Right atrium auricular region (tissue), 2 donors: ENCODE measurements at regions not wholly inside any gene's neighbourhood (a gene's known extent, or its start where the extent isn't known, plus 50 kb on each side); places are given as distances from the start of the nearest gene placed in this dataset.

Source experiments
- DNase-seq: peaks from one replicate; pipeline ENCODE4 v3.0.0-alpha.2; 2019; ENCODE audit warnings: low spot score
- H3K27ac ChIP-seq, 2 donors: fragments of 200-600 bp; sonication (generic); 1 replicate in 1 of 2; 2 replicates in 1 of 2; pipeline ENCODE4 v1.5.1; 2016 to 2019
- H3K27me3 ChIP-seq, 2 donors: fragments of 200-600 bp; sonication (generic); one replicate each; pipeline versions ENCODE4 v1.5.1 to v1.6.0; 2017 to 2019
- H3K36me3 ChIP-seq: fragments of 200-600 bp; sonication (generic); one replicate; pipeline ENCODE4 v1.5.1; 2016
- H3K4me1 ChIP-seq, 2 donors: fragments of 200-600 bp; sonication (generic); one replicate each; pipeline versions ENCODE4 v1.5.1 to v1.6.0; 2017 to 2019
- H3K4me3 ChIP-seq, 2 donors: fragments of 200-600 bp; sonication (generic); 1 replicate in 1 of 2; 2 replicates in 1 of 2; pipeline ENCODE4 v1.5.1; 2017 to 2019; ENCODE audit warnings: mild to moderate bottlenecking in 1 of 2, moderate library complexity in 1 of 2
- H3K9me3 ChIP-seq, 2 donors: fragments of 200-600 bp; sonication (generic); one replicate each; pipeline ENCODE4 v1.5.1; 2019
- TF ChIP-seq, protein P1 (sequence below), 2 donors: fragments of 200-600 bp; sonication (generic); IDR thresholded peaks; one replicate each; pipeline ENCODE4 v1.5.1; 2019; ENCODE audit warnings: antibody characterized with exemption in 2 of 2

DNA sequence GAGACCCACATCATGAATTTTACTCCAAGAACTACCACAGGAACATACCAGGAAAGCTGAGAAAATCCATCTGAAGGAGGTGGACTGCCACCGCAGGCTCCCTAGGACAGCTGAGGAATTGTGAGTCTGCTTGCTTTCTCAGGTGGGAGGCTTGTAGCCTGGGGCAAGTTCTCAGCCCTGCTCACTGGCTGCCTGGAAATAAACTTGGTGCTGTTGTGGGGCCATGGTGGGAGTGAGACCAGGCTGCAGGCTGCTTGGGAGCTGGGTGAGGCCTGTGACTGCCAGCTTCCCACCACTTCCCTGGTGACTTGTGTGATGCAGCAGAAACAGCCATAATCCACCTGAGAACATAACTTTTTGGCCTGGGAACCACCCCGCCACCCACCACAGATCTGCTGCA is 132.7 kb upstream of the RAG2 start:
- no peak for DNase-seq
- TF ChIP-seq, protein P1, sequence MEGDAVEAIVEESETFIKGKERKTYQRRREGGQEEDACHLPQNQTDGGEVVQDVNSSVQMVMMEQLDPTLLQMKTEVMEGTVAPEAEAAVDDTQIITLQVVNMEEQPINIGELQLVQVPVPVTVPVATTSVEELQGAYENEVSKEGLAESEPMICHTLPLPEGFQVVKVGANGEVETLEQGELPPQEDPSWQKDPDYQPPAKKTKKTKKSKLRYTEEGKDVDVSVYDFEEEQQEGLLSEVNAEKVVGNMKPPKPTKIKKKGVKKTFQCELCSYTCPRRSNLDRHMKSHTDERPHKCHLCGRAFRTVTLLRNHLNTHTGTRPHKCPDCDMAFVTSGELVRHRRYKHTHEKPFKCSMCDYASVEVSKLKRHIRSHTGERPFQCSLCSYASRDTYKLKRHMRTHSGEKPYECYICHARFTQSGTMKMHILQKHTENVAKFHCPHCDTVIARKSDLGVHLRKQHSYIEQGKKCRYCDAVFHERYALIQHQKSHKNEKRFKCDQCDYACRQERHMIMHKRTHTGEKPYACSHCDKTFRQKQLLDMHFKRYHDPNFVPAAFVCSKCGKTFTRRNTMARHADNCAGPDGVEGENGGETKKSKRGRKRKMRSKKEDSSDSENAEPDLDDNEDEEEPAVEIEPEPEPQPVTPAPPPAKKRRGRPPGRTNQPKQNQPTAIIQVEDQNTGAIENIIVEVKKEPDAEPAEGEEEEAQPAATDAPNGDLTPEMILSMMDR (IDR thresholded peaks at IDR 0.05) = no peak
- H3K27ac ChIP-seq = no peak overlapping the region
- H3K4me3 ChIP-seq = no peak overlapping the region
- H3K9me3 ChIP-seq = no peaks in the 10 kb centered on the region
- no peaks in the 10 kb centered on the region for H3K36me3 ChIP-seq
- no peaks in the 10 kb centered on the region for H3K27me3 ChIP-seq
- H3K4me1 ChIP-seq = no peaks in the 10 kb centered on the region

DNA sequence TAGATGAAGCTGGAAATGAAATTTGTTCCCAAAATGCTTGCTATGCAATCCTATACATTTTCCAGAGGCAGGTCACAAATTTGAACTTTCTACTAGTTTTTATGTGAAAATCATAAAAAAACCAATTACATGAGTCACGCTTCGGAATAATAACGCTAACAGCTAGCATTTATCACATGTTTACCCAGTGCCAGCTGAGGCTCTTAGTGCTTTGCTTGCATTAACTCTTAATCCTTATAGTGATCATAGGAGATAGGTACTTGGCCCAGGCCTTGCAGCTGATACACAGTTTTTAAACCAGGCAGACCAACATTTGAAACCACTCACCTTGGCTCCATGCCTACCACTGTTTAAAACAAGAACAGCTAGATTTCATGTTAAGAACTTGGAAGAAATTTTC is 131.8 kb upstream of the RAG2 start:
- Histone ChIP-seq H3K9me3 (no peaks in the 10 kb centered on the region), H3K4me3 (no peak overlapping the region), H3K27ac (no peak overlapping the region), H3K36me3 (no peaks in the 10 kb centered on the region), H3K27me3 (no peaks in the 10 kb centered on the region), H3K4me1 (no peaks in the 10 kb centered on the region)
- DNase-seq = no peak
- TF ChIP-seq, protein P1 (IDR thresholded peaks at IDR 0.05) = no peak

DNA sequence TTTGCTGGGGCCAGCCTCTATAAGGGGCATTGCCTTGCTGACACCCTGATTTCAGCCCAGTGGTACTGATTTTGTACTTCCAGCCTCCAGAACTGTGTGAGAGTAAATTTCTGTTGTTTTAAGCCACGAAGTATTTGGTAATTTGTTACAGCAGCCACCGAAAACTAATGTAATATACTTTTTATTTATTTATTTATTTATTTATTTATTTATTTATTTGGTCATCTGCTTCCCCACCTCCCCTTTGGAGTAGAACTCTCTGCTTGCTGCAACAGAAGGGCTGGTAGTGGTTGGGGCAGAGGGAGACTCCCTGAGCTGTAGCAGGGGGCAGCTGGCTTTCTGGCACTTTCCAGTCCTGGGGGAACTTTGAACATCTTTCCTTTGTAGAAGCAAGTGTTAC is 128.4 kb upstream of the RAG2 start:
- Histone ChIP-seq H3K9me3 (no peaks in the 10 kb centered on the region), H3K27ac (no peak overlapping the region), H3K4me1 (no peaks in the 10 kb centered on the region), H3K4me3 (no peak overlapping the region), H3K27me3 (no peaks in the 10 kb centered on the region), H3K36me3 (no peaks in the 10 kb centered on the region)
- TF ChIP-seq, protein P1 (IDR thresholded peaks at IDR 0.05) = no peak
- no peak for DNase-seq

DNA sequence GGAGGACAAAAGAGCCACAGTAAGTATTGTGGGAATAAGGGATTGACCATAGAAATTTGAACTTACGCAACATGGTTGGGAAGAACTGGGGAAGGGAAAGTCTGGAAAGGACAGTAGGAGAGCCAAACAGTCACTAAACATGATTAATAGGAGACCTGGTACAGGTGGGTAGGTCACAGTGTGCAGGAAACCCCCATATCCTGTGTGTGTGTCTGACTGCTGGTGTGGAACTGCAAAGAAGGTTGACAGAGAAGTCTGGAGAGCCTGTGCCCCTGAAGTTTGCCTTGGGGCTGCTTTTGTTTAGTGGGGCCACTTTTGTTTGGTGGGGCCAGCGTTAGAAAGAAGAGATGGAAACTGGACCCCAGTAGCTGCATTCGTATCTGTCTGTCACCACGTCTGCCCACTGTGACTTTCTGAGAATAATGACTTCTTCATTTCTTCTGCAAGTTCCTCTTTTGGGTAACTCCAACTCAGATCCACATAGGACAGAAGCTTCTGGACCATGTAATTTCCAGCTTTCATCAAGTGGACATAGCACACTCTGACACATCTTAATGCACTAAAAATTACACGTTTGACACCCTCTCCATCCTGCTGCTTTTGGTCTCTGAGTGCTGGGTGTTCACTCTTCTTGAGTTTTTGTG is 126.8 kb upstream of the RAG2 start:
- TF ChIP-seq, protein P1 (IDR thresholded peaks at IDR 0.05) = no peak
- H3K4me3 ChIP-seq = no peak overlapping the region
- H3K27me3 ChIP-seq = no peaks in the 10 kb centered on the region
- no peaks in the 10 kb centered on the region for H3K36me3 ChIP-seq
- H3K9me3 ChIP-seq = no peaks in the 10 kb centered on the region
- no peak overlapping the region for H3K27ac ChIP-seq
- DNase-seq = no peak
- no peaks in the 10 kb centered on the region for H3K4me1 ChIP-seq

DNA sequence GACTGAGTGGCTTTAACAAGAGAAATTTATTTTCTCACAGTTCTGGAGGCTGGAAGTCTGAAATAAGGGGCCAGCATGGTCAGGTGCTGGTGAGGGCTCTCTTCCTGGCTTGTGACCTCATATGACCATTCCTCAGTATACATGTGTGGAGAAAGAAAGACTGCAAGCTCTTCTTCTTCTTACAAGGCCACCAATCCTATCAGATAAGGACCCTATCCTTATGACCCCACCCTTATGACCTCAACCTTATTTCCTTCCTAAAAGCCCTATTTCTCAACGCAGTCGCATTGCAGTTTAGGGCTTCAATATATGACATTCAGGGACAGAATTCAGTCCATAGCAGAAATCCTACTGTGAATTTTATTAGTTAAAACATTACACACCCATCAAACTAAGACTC is 124.4 kb upstream of the RAG2 start:
- TF ChIP-seq, protein P1 (IDR thresholded peaks at IDR 0.05) = no peak
- Histone ChIP-seq H3K4me1 (no peaks in the 10 kb centered on the region), H3K27me3 (no peaks in the 10 kb centered on the region), H3K4me3 (no peak overlapping the region), H3K9me3 (no peaks in the 10 kb centered on the region), H3K27ac (no peak overlapping the region), H3K36me3 (no peaks in the 10 kb centered on the region)
- no peak for DNase-seq
